ENCODE measurements at regions not wholly inside any gene's neighbourhood (a gene's known extent, or its start where the extent isn't known, plus 50 kb on each side); places are given as distances from the start of the nearest gene placed in this dataset.

GRCh38 chr21:22076471-22076870 lies 1078.3 kb downstream of the NCAM2 start:
- Histone ChIP-seq H3K27ac (ENCODE audit: low read depth in 1 of 2, low read length in 1 of 2) (no peak overlapping the region), H3K4me3 (no peak overlapping the region), H3K9me3 (ENCODE audit: control insufficient read depth in 4 of 4, insufficient read depth in 3 of 4, low read length in 3 of 4) (peaks cover 0 to 6% (median under 1%) of the 10 kb centered on the region in 4 donors), H3K27me3 (ENCODE audit: control insufficient read depth in 3 of 3, insufficient read depth in 3 of 3, low read length in 2 of 3) (no peaks in the 10 kb centered on the region), H3K9ac (ENCODE audit: insufficient read depth in 1 of 2, low read length in 2 of 2) (no peak overlapping the region), H3K36me3 (ENCODE audit: control insufficient read depth in 4 of 4, insufficient read depth in 4 of 4, low read length in 4 of 4) (no peaks in the 10 kb centered on the region), H3K4me1 (ENCODE audit: control insufficient read depth in 5 of 5, insufficient read depth in 5 of 5, low read length in 5 of 5) (no peaks in the 10 kb centered on the region)
- 66 to 78% methylated on average over 4 of the region's 4 CpGs for WGBS, 2 donors
- TF ChIP-seq CTCF (IDR thresholded peaks at IDR 0.05; ENCODE audit: control extremely low read depth, extremely low read depth) = no peak
- no peak for ATAC-seq (ENCODE audit: insufficient read depth, low FRiP score)
- DNase-seq = no peak

- TF ChIP-seq CTCF (IDR thresholded peaks at IDR 0.05; ENCODE audit: control extremely low read depth, extremely low read depth) = no peak
- Histone ChIP-seq H3K36me3 (ENCODE audit: control insufficient read depth in 4 of 4, insufficient read depth in 4 of 4, low read length in 4 of 4) (no peaks in the 10 kb centered on the region), H3K9ac (ENCODE audit: insufficient read depth in 1 of 2, low read length in 2 of 2) (no peak overlapping the region), H3K27ac (ENCODE audit: low read depth in 1 of 2, low read length in 1 of 2) (no peak overlapping the region), H3K4me1 (ENCODE audit: control insufficient read depth in 5 of 5, insufficient read depth in 5 of 5, low read length in 5 of 5) (no peaks in the 10 kb centered on the region), H3K9me3 (ENCODE audit: control insufficient read depth in 4 of 4, insufficient read depth in 3 of 4, low read length in 3 of 4) (peaks cover 0 to 6% (median 1%) of the 10 kb centered on the region in 4 donors), H3K4me3 (no peak overlapping the region), H3K27me3 (ENCODE audit: control insufficient read depth in 3 of 3, insufficient read depth in 3 of 3, low read length in 2 of 3) (no peaks in the 10 kb centered on the region)
- no peak for ATAC-seq (ENCODE audit: insufficient read depth, low FRiP score)
- DNase-seq = no peak
- 71 to 78% methylated on average over 3 of the region's 3 CpGs for WGBS, 2 donors
Observed at GRCh38 chr21:22083899-22084298, 1085.7 kb downstream of the NCAM2 start.

- H3K4me3 ChIP-seq = no peak overlapping the region
- H3K4me1 ChIP-seq (ENCODE audit: control insufficient read depth in 5 of 5, insufficient read depth in 5 of 5, low read length in 5 of 5) = no peaks in the 10 kb centered on the region
- WGBS, 2 donors = 58 to 74% methylated on average over 1 of the region's 1 CpG
- no peak for DNase-seq
- peaks cover 0 to 6% (median 0%) of the 10 kb centered on the region in 4 donors for H3K9me3 ChIP-seq (ENCODE audit: control insufficient read depth in 4 of 4, insufficient read depth in 3 of 4, low read length in 3 of 4)
- no peak for TF ChIP-seq CTCF (IDR thresholded peaks at IDR 0.05; ENCODE audit: control extremely low read depth, extremely low read depth)
- no peak overlapping the region for H3K27ac ChIP-seq (ENCODE audit: low read depth in 1 of 2, low read length in 1 of 2)
- no peak for ATAC-seq (ENCODE audit: insufficient read depth, low FRiP score)
- no peaks in the 10 kb centered on the region for H3K27me3 ChIP-seq (ENCODE audit: control insufficient read depth in 3 of 3, insufficient read depth in 3 of 3, low read length in 2 of 3)
- no peaks in the 10 kb centered on the region for H3K36me3 ChIP-seq (ENCODE audit: control insufficient read depth in 4 of 4, insufficient read depth in 4 of 4, low read length in 4 of 4)
- H3K9ac ChIP-seq (ENCODE audit: insufficient read depth in 1 of 2, low read length in 2 of 2) = no peak overlapping the region
Observed at GRCh38 chr21:22096314-22096713, 1098.1 kb downstream of the NCAM2 start.

GRCh38 chr21:22106720-22107410 lies 1108.7 kb downstream of the NCAM2 start:
- DNase-seq (no peak), ATAC-seq (ENCODE audit: insufficient read depth, low FRiP score) (no peak)
- WGBS, 2 donors = 68 to 76% methylated on average over 2 of the region's 2 CpGs
- H3K27me3 ChIP-seq (ENCODE audit: control insufficient read depth in 3 of 3, insufficient read depth in 3 of 3, low read length in 2 of 3) = no peaks in the 10 kb centered on the region
- no peak overlapping the region for H3K4me3 ChIP-seq
- H3K27ac ChIP-seq (ENCODE audit: low read depth in 1 of 2, low read length in 1 of 2) = no peak overlapping the region
- no peaks in the 10 kb centered on the region for H3K4me1 ChIP-seq (ENCODE audit: control insufficient read depth in 5 of 5, insufficient read depth in 5 of 5, low read length in 5 of 5)
- no peak overlapping the region for H3K9ac ChIP-seq (ENCODE audit: insufficient read depth in 1 of 2, low read length in 2 of 2)
- no peak for TF ChIP-seq CTCF (IDR thresholded peaks at IDR 0.05; ENCODE audit: control extremely low read depth, extremely low read depth)
- no peaks in the 10 kb centered on the region for H3K36me3 ChIP-seq (ENCODE audit: control insufficient read depth in 4 of 4, insufficient read depth in 4 of 4, low read length in 4 of 4)
- H3K9me3 ChIP-seq (ENCODE audit: control insufficient read depth in 4 of 4, insufficient read depth in 3 of 4, low read length in 3 of 4) = peaks cover 0 to 4% (median 0%) of the 10 kb centered on the region in 4 donors

Measured in lung (tissue), 11 donors.